ENCODE measurements at regions not wholly inside any gene's neighbourhood (a gene's known extent, or its start where the extent isn't known, plus 50 kb on each side); places are given as distances from the start of the nearest gene placed in this dataset.
A peak's percentile ranks its signal among the peaks of the same experiment; 100 is the strongest.
"Not testable (repeated sequence)": the region's sequence is repeated elsewhere in the genome, so short reads cannot be mapped to it uniquely, and the experiment has no call there.

DNA sequence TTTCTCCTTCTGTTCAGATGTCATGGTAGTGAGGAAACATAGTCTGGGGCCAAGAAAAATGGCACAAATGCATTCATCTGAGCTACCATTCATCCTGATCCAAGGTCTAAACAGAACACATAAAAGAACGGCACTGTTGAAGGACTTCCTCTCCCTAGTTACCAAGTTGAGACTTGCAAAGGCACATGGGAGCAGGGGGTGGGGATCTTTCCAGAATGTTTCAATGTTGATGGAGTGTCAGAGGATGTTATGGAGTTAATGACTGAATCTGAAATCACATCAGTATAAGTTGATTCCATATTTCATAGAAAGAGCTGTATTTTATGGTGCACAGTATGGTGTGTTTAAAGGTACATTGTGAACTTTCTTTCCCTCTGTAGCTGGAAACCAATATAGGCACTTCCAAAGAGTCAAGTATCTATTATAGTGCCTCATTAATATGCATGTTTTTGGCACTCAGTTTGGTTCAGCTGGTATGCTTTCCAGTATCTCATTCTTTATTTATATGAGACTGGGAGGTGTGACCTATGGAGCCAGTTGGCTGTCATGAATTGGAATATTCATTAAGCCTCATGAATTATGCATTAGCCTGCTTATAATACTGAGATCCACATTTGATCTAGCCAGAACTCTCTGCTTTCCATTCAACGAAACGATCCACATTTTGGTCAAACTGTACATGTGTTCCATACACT is 603.0 kb downstream of the NR2F1-AS1 start:
- DNase-seq, result no peak

DNA sequence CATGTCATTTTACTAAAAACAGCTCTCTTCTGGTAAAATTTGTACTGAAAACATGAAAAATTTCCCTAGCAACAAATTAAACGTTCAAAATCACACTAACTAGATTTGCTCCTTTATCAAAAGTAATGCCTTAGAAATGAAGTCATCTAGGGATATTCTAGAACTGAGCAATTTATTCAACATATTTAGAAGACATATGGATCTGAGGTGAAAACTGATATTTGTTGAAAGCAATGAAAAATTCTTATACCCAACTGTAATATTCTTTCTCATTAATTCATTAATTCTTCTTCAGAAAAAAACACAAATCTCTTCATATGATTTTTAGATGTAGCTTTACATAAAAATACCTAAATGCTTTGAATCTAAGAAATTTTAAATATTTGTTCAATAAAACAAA is 604.9 kb downstream of the NR2F1-AS1 start:
- DNase-seq, result no peak

DNA sequence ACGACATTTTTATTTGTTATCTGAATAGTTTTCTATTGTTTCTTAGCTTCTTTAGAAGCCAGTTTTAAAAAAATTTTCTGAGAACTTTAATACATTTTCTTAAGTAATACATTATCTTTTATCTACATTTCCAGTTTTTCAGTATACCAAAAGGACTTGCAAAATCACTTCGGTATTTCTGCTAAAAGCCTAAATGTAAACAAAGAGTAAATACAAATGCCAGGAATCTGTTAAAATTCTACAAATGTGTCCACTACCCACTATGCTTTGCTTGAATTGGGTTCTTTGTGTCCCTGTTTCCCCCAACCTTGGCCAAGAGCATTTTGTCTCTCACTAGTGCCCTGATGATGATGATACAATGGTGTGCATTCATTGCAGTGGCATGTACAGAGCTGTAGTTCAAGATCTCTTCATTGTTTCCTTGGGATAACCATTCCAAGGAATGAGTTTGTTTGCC is 611.2 kb downstream of the NR2F1-AS1 start:
- no peak for DNase-seq

DNA sequence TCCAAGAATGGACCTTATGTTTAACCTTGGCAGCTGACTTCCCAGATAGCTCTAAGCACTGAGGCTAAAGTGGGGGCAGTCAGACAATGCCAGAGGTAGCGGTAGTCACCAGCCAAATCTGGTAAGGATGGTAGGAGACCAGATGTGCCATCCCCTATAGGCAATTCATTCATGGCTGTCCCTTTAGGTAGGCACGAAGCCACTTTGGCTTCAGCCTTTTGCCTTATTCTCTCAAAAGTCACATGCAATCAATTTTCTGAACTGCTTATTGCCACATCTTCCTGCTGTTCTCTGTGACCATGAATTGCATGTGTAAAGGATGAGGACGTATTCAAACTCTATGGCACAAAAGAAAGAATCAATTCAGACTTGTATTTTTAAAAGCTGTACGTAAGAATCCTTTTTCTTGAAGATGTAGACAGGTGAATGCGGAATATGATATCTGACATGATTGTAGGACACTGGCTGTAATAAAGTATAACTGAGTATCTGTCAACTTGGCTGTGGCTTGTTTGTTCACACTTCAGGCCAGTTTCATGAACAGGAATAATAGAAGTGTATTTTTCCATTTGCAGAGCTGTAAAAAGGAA is 611.7 kb downstream of the NR2F1-AS1 start:
- no peak for DNase-seq

DNA sequence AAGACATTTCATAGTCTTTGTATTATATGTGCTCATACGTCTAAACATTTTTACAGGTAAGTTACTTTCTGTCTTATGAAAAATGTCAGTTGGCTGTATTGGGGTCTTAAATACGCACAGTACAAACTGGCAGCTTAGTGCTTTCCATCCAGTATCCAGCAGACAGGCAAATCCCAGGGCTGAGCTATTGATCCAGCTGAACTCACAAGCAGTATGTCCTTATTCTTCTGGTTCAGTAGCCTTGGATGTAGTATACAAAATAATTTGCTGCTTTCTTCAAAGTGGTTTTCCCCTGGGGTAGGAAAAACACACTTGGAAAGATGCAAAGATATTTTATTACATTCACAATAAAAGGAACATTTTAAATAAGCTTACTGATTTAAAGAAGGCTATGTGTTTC is 617.2 kb downstream of the NR2F1-AS1 start:
- DNase-seq, result no peak

DNA sequence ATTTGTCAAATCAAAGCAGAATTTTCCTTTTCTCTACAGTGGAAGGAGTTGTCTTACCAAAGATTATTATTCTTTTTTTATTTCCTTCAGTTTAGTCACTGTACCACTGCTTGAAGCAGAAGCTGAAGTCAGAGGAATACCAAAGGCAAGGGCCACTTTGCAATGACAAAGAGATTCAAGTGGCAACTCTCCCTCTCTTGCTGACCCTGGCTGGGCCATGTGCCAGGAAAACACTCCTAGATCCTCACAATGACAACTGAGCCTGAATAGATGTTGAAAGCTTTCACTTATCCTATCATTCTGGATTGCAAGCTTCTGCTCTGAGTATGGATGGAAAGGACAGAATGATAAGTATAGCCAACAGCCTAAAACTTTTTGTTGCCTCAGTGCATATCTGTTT is 618.3 kb downstream of the NR2F1-AS1 start:
- peak; percentile 93 for DNase-seq

DNA sequence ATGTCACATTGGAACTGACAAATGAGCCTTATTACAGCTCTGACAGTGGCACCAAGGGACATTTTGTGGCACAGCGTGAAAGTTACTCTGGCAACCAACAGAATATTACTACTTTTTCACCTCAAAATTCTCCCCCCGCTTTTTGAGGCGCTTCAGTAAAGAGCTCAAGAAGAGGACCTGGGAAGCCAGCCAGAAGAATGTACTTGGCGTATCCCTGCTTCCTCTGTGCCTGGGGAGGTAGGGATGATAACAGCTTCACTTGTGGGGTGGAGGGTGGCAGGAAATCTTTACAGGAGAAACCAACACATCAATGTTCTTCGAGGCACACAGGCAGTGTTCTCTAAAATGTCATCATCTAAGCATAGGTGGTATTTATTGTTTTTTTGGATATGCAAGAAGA is 624.1 kb downstream of the NR2F1-AS1 start:
- DNase-seq, result no peak

DNA sequence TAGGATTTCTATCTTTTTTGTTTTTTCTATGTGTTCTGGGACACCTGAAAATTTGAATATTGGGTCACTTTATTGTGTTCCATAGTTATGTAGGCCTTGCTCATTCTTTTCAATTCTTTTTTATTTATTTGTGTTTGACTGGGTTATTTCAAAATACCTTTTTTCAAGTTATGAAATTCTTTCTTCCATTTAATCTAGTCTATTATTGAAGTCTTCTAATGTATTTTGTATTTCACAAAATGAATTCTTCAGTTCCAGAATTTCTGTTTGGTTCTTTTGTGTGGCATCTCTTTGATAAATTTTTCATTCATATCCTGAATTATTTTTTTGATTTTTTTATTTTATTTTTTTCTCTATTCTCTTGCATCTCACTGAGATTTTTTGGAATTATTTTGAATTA is 628.8 kb downstream of the NR2F1-AS1 start:
- DNase-seq, result no peak

DNA sequence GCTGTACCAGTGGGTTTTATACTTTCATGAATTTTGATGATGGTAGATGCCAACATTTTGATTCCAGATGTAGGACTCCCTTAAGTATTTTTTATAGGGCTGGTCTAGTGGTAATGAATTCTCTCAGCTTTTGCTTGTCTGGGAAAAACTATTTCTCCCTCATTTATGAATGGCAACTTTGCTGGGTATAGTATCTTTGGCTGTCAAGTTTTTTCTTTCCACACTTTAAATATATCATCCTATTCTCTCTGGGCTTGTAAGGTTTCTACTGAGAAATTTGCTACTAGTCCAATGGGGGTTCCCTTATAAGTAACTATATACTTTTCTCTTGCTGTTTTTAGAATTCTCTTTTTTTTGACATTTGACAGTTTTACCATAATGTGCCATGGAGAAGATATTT is 629.3 kb downstream of the NR2F1-AS1 start:
- DNase-seq, result no peak

DNA sequence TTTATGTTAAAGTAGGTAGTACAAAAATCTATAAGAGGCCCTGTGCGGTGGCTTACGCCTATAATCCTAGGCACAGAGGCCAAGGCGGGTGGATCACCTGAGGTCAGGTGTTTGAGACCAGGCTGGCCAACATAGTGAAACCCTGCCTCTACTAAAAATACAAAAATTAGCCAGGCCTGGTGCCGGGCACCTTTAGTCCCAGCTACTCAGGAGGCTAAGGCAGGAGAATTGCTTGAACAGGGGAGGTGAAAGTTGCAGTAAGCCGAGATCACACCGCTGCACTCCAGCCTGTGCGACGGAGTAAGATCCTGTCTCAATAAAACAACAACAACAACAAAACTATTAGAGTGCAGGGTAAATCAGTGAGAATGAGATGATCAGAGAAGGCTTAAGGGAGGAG is 634.5 kb downstream of the NR2F1-AS1 start:
- no peak for DNase-seq

DNA sequence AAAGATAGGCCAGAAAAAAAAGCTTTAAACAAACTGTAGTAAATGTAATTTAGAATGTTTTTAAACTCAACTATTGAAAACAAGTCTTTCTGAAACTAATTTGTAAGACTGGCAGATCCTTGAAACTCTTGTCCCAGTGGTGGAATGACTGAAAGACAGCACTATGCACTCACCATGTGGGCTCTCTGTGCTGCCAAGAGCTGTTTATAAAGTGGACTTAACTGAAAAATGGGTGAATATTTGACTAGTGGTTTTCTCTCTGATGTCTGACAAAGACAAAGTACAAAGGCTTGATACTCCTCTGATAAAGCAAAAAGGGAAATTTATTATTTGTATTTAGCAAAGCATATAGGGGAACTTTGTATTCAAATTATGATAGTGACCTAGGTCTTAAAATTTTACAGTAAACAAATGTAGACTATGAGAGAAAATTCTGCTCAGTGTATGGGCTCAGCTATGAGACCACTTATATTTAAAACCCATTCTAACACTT is 635.4 kb downstream of the NR2F1-AS1 start:
- DNase-seq, result peak; percentile 55

DNA sequence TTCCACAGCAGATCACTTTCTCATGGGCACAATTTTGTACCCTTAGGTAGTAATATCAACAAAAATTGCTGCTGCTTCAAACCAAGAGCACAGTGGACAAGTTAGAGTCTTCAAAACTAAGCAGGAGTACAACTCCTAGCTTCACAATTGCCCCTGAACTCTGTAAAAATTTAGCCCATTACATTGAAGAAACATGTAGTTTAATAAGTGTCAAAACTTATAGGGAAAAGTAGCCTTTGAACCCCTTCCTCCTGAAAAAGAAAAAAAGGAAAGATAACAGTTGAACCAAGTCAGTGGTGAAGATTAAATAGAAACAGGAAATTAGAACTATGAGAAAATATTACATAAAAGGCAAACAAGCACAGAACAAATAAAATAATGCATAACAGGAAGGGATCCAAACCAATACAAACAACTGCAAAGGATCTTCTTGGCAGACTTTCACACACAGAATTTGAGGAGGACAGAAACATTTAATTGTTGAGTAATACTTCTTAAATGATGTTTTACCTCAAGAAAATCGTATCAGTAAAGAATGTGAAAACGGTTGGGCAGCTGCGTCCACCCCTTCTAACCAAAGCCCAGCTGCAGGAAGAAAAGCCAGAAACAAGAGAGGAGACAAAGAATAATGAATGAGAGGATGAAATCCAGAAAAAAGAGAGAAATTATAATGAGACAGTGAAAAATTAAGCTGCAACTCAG is 636.0 kb downstream of the NR2F1-AS1 start:
- peak; percentile 41 for DNase-seq

DNA sequence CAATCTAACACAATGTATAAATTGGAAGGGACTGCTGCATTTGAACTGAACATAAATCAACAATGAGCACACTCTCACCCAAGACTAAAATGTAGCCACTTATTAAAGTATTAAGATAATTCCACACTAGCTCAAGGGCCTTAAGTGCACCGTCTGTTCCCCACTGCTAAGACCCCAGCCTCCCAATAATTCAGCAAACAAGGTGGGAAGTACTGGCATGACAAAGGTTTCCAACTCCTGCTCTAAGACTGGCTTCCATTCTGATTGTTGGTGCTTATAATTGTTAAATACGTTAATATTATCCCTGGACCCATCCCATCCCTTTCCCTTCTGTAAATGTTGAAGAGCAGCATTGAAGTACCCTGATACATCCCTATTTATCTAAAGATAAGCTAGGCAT is 636.7 kb downstream of the NR2F1-AS1 start:
- DNase-seq, result no peak

DNA sequence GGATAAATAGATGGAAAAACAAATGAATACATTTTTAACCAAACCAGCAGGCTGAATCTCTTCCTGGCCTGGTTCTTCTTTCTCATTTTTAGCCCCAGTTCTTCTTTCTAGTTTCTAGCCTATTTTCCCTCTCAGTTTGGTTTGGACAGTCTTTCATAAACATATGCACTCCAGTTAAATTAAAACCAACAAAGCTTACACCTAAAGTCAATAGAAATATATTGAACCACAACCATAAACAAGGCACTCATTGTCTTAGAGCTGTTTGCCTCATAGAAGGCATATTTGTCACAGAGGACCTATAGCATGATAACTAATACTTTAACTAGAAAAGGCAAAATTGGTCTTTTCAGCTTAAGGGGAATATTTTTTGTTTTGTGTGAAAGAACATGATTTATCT is 638.3 kb downstream of the NR2F1-AS1 start:
- DNase-seq, result peak; percentile 48

DNA sequence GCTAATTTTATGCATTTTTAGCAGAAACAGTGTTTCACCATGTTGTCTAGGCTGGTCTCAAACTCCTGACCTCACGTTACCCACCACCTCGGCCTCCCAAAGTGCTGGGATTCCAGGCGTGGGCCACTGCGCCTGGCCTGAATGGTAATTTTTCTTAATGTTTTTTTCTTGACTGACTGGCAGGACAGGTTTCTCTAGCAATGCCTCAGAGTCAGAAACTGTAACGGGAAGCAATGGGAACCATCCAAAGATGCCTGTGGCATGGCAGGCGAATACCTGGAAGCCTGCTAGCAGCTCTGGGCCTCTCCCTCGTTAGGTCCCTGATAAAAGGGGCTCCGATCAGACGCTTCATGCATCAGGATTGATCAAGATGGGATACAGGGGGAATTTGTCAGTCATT is 639.2 kb downstream of the NR2F1-AS1 start:
- DNase-seq, result peak; percentile 43

DNA sequence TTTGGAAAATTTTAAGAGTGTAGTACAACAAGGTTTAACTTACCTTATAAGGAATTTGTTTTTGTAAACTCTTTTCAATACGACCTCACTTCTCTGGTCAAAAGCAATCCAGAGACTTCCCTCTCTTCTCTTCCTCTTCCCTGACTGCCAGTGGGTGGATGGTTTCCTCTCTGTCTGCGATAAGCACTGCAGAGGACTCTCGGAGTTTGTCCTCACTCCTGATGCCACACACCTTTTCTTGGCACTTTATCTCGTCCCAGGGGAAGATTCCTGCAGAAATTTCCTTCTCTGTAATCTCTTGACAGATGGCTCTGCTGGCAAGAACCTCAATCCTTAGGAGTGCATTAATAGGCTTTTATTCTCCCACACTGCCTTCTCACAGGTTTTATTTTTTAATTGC is 641.6 kb downstream of the NR2F1-AS1 start:
- no peak for DNase-seq

DNA sequence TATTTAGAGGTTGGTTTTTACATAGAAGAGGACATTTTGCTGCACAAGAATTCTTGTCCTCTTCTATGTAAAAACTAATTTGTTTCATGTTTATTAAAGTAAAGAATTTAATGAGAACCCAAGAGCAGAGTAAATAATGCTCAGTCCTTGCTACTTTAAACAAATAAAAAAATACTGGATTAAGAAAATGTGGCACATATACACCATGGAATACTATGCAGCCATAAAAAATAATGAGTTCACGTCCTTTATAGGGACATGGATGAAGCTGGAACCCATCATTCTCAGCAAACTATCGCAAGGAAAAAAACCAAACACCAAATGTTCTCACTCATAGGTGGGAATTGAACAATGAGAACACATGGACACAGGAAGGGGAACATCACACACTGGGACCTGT is 643.6 kb downstream of the NR2F1-AS1 start:
- not testable (repeated sequence) for DNase-seq

DNA sequence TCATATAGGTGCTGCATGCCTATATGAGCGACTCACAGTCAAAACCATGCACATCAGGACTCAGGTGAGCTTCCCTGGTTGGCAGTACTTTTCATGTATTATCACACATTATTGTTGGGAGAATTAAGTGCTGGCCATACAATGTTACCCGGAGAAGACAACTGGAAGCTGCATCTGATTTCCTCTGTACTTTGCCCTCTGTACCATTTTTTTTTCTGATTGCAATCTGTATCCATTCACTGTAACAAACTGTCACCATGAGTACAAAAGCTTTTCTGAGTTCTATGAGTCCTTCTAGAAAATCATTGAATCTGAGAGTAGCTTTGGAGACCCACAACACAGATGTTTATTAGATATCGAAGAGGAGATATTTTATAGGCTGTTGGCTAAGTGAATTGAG is 651.0 kb downstream of the NR2F1-AS1 start:
- DNase-seq, result peak; percentile 24

DNA sequence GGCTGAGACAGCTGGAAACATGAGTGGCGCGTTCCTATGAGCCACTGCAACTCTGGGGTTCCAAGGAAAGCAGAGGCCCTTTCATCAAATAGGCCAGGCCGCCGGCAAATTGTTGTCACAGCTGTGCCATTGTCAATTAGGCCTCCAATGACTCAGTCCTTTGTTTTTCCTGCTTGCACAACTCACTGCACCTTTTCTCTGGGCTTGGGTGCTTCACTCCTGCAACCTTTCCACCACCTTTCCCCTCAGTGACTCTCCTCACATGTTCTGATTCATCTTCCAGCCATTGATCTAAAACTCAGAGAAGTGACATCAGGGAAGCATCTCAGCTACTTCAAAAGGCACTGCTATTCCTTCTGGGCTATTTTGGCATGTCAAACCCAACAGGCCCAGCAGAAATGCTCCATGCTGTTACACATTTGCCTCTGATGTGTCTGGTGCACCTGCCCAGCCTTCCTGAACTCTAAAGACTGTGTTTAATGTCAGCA is 653.7 kb downstream of the NR2F1-AS1 start:
- peak; percentile 97 for DNase-seq

DNA sequence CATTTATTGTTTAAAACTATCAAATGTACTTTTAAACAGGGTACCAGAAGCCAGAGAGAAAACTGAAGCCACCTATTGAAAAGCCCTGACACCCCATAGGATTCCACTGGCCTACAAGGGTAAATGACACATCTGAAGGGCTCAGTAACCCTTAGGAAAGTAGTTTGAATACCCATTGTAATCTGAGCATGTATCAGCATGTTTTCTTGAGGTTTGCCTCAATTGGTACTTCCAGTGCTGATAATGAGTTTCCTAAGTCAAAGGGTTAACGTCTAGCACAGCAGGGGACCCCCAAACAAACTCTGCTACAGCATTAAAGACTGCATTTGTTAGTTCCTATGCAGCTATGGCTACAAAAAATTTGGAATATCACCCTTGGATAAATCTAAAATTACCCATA is 657.1 kb downstream of the NR2F1-AS1 start:
- DNase-seq, result no peak

DNA sequence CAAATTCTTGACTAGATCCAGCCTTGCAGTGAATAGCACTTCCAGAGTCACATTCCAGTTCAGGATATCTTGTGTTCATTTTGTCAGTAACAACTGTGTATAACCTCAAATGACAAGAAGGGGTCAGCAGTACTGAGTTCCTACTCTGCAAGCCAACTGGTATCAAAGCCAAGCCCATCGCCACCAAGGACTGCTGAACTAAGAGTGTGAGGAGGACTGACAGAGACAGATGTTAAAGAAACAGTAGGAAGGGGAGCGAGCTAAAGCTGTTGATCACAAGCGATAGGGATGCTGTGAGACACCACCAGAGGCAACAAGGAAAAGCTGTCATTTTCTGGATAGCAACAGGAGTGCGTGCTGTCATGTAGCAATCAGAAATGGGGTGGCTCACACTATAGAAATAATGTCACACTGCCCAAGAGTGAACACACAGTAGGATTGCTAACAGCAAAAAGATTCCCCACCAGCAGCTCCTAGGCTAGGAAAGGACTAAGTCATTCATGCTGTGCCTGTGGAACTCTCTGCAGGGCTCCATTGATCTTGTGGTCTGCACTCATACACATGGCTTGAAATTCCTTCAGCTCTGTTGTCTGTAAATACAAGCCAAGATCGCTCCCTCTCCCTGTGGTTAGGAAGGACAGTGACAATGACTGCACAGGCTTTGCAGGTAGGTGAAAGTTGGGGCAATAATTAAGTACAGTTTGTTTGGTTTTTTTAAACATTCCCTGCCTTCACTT is 658.6 kb downstream of the NR2F1-AS1 start:
- DNase-seq, result peak; percentile 13

DNA sequence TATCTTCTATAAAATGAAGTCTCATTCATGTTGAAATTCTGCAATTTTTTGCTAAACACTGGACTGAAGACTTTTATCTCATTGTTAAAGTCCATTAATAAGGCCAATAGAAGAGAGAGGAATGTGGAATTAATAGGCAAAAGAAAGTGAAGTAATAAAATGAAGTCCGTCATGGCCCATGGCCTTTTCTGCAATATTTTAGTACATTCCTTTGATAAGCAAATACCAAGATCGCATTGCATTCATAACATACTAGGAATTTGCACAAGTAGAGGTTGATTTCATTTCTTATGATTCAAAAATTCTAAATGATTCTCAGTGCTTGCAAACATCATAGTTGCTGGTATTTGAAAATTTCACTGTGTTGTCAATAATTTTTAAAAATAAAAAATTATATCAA is 664.0 kb downstream of the NR2F1-AS1 start:
- no peak for DNase-seq

DNA sequence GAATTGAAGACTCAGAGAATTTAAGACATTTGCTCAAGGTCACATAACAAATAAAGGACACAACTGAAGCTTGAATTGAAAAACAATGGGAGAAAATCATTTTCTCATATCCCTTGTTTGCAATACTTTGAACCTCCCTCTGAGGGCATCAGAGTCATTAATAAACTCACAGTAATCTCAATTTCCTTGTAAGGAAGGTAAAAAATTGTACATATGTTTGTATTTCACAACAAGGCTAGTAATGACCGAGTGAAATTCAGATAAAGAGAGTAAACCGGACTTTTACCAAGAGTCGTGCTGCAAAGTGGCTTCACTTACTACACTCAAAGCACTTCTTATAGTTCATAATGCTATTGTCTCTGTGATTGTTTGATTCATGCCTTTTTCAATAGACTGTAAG is 665.0 kb downstream of the NR2F1-AS1 start:
- peak; percentile 25 for DNase-seq
